ENCODE measurements at regions not wholly inside any gene's neighbourhood (a gene's known extent, or its start where the extent isn't known, plus 50 kb on each side); places are given as distances from the start of the nearest gene placed in this dataset.

GRCh38 chr22:27436591-27436990 lies 365.0 kb downstream of the MN1 start:
- POLR2A ChIA-PET = no interaction called here
- CTCF ChIA-PET = no interaction called here

DNA sequence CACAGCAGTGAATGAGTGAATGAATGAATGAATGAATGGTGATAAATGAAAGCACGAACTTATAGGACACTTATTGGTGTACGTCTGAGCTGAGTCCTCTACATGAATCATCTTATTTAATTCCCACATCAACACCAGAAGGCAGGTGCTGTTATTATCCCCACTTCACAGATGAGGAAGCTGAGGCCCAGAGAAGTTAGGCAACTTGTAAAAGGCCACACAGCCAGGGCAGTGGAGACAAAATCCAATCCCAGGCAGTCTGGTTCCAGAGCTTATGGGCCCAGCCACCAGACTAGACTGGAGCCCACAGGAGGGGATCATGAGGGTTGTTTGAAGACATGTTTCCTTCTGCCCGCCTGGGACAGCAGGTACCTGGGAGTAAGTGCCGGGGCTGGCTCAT lies 364.0 kb downstream of the MN1 start:
- ChIA-PET CTCF (no interaction called here), POLR2A (no interaction called here)

- ChIA-PET POLR2A (no interaction called here), CTCF (no interaction called here)
These were observed 363.1 kb downstream of the MN1 start for GRCh38 chr22:27438271-27438980.

- POLR2A ChIA-PET = no interaction called here
These were observed 362.4 kb downstream of the MN1 start for GRCh38 chr22:27439131-27439530.

DNA sequence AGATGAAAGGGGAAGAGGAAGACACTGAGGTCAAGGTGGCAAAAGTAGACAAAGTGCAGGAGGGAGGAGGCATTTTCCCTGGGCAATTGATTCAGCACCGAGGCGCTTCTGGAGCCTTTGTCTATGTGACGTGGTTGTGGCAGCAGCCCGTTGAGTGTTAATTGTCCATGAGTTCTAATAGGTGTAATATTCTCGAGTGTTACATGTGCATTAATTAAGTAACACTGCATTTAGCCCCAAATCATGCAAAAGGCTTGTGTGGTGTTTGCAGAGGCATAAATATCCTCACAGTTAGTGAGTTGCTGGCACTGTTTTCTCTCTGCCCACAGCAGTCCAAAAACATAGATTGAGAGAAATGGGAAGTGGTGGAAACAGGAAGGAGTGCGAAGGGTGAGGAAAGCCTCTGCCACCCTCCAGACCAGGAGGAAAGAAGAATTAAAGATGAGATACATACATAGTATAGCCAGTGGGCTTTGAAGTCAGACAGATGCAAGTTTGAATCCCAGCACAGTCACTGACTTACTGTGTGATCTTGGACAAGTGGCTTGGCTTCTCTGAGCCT lies 361.2 kb downstream of the MN1 start:
- ChIA-PET POLR2A (no interaction called here), CTCF (no interaction called here)

More at GRCh38 chr22:27439131-27439530, 362.4 kb downstream of the MN1 start:
- CTCF ChIA-PET = no interaction called here

- ChIA-PET CTCF (no interaction called here), POLR2A (no interaction called here)
These were observed 359.7 kb downstream of the MN1 start for GRCh38 chr22:27441706-27442475.

DNA sequence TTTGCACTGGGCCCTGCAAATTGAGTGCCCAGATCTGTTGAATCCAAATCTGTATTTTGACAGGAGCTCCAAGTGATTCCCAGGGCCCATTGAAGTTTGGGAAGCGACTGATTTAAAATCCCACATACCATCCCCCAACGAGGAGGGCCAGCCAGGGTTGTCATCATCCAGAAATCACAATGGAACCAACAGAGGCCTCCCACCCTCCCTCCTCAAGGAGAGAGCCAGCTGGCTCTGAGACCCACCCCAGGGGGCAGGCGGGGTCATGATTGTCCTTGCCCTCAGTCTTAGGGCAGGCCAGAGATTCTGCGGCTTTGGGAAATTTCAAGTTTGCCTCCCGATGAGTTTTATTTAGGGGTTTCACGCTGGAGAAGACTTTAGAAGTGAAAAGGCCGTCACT lies 358.2 kb downstream of the MN1 start:
- CTCF ChIA-PET = no interaction called here
- POLR2A ChIA-PET = no interaction called here

DNA sequence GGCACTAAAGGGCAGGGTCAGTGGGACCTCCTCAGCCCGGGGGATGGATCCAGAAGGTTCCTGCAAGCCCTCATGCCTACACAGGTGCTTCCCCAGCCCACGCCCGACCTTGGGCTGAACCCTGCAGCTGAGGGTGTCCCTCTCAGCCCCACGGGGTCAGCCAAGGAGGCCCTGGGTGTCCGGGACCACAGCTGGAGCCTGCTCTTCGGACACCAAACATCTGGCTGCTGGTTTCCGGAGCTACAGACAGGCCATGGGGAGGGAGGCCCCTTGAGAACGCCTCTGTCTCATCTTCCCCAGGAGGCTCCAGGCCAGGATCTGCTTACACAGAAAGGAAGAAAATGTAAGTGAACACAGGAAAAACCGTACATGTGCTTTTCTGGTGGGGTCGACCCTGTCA lies 355.7 kb downstream of the MN1 start:
- ChIA-PET CTCF (no interaction called here), POLR2A (no interaction called here)

DNA sequence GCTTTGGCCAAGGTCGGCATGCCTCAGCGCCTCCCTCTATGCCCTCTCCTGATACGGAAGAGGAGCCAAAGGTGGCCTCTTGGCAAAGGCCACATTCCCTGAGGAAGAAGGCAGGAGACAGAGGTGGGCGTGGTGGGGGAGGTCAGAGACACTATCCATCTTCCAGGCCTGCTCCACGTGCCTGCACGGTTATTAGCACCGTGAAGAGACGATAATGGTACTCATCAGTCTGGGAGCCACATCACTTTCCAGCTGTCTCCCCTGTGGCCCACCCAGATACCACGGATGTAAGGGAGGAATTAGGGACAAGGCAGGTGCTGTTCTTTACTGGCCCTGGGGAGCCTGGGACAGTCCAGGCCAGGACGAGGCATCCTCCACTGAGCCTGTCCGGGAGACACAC lies 354.3 kb downstream of the MN1 start:
- ChIA-PET POLR2A (no interaction called here), CTCF (no interaction called here)

DNA sequence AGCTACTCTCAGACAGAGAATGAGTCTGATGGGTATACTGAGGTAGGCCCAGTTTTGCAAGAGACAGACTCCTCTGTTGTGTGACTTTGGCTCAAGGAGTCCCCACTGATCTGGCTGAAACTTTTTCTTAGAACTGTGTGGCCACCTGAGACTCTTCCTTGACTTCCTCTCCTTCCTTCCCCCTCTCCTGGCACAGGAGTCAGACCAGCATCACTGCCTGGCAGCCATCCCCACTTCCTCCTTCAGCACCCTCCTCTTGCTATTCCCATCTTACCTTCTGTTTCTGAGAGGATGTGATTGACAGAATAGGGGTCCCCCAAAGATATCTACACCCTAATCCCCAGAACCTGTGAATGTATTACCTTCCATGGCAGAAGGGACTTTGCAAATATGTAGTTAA lies 351.1 kb downstream of the MN1 start:
- POLR2A ChIA-PET = no interaction called here
- CTCF ChIA-PET = no interaction called here

- CTCF ChIA-PET = no interaction called here
- POLR2A ChIA-PET = no interaction called here
These were observed 349.3 kb downstream of the MN1 start for GRCh38 chr22:27452245-27452644.

GRCh38 chr22:27452922-27453321 lies 348.6 kb downstream of the MN1 start:
- POLR2A ChIA-PET = no interaction called here
- CTCF ChIA-PET = no interaction called here

- ChIA-PET CTCF (no interaction called here), POLR2A (no interaction called here)
These were observed 347.8 kb downstream of the MN1 start for GRCh38 chr22:27453725-27454124.

- POLR2A ChIA-PET = no interaction called here
- CTCF ChIA-PET = no interaction called here
These were observed 346.6 kb downstream of the MN1 start for GRCh38 chr22:27454807-27455450.

GRCh38 chr22:27455526-27455925 lies 346.0 kb downstream of the MN1 start:
- CTCF ChIA-PET = no interaction called here
- POLR2A ChIA-PET = no interaction called here

DNA sequence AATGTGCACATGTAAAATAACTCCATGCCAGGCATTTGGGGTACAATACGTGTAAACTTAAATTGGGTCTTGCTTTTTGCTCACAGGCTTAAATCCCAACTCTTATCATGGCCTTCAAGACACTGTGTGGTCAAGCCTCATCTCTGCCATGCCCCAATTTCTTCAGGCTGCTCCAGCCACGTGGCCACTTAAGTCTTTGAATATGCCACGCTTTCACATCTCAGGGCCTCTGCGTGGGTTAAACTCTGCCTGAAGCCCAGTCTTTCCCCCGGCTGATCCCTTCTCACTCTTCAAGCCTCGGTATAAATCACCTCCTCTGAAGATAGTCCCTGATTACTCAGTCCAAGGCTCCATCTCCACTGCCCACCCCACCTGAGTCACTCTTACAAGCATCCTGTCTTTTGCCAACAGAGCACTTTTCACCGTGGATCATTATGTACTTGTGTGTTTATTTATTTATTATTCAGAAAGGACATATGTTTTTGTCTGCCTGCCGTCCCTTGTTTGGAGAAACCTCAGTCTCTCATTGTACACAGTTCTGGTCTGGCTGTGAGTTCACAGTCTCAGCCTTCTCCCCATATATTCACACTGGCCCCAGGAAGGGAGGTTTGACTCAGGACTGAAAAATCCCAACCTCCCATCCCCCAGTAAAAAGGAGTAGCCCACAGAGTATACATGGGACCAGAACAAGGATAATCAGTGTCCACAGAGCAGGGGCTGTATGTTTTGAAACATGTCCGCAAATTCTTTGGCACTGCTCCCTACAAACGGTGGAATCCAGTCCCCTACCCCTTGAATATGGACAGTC lies 344.7 kb downstream of the MN1 start:
- ChIA-PET POLR2A (interaction anchor here (0.7 kb wide), 1 partner anchor 69 kb away, joined by 3 read pairs; no protein-coding TSS in a partner anchor), CTCF (no interaction called here)

DNA sequence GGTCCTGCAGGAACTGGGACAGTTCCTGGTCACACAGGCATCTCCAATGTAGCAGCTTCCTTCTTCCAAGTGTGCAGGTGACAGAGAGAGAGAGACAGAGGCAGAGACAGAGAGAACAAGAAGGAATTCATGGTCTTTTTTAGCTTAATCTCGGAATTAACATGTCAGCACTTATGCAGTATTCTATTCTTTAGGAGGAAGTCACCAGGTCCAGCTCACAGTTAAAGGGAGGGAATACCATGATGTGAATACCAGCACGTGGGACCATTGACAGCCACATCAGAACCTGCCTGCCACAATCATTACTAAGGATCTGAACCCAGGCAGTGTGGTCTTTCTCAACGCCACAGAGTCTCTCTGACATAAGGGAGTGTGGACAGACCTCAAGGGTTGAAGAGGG lies 341.6 kb downstream of the MN1 start:
- CTCF ChIA-PET = no interaction called here

GRCh38 chr22:27460591-27461347 lies 340.8 kb downstream of the MN1 start:
- POLR2A ChIA-PET = no interaction called here
- CTCF ChIA-PET = no interaction called here

More for the DNA sequence above, 341.6 kb downstream of the MN1 start:
- POLR2A ChIA-PET = no interaction called here

DNA sequence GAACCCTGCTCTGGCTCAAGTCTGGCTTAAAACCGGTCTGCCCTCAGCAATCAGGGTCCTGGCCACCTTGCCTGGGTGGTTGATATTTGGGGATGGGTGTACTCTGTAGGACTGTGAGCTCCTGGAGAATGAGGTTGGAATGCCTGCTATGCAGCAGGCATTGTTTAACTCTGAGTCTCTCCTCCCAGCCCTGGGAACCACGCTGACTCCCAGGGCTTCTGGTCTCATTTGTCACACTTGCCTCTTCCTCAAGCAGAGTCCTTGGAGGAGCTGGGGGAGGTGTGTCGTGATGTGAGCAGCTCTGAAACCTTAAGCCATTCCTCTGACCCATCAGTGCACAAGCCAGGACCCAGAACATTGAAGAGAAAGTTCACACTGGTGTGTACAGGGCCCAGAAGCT lies 340.1 kb downstream of the MN1 start:
- CTCF ChIA-PET = no interaction called here
- POLR2A ChIA-PET = no interaction called here

DNA sequence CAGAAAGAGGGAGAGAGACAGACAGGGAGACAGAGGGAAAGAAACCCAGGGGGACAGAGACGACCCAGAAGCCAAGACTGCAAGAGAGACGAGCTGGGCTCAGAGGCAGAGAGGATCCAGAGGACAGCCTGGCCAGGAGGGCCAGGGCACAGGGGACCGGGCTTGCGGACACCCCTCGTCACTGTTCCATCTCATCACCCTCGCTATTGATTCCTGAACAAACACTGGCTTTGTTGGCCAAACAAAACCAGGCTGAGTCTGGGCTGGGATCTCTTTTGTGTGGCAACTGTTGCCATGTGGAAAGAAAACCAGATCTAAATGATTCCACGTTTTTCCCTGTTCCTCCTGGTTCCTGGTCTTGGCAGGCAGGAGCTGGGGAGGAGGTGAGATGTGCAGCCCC lies 339.4 kb downstream of the MN1 start:
- POLR2A ChIA-PET = no interaction called here

More for the DNA sequence above, 339.4 kb downstream of the MN1 start:
- CTCF ChIA-PET = no interaction called here

All from activated CD8-positive, alpha-beta memory T cell treated with anti-CD3 and anti-CD28 coated beads for 36 hours (primary cell).